Dedifferentiated amniotic fluid mesenchymal stem cell (primary cell): ENCODE measurements at regions not wholly inside any gene's neighbourhood (a gene's known extent, or its start where the extent isn't known, plus 50 kb on each side); places are given as distances from the start of the nearest gene placed in this dataset.

Source experiments
- DNase-seq: peaks from one replicate; pipeline ENCODE4 v3.0.0-alpha.2; 2016; ENCODE audit errors: extremely low spot score

DNA sequence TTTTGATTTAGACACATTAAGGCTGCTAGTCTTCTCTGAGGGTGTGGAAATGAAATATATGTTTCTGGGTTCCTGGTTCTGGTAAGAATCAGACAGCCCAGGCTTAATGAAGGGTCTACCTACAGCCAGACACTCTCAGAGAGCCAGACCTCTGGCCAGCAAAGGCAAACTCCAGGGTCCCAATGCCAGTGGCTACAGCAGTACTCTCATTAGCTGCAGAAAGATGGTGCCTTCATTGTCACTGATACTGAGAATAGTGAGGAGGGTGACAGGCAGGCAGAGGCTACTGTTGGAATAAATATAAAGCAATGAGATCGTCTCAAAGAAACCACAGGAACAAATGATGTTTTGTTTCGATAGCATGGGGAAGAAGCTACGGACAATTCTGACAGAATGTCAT is 437.6 kb downstream of the GPM6A start:
- no peak for DNase-seq

DNA sequence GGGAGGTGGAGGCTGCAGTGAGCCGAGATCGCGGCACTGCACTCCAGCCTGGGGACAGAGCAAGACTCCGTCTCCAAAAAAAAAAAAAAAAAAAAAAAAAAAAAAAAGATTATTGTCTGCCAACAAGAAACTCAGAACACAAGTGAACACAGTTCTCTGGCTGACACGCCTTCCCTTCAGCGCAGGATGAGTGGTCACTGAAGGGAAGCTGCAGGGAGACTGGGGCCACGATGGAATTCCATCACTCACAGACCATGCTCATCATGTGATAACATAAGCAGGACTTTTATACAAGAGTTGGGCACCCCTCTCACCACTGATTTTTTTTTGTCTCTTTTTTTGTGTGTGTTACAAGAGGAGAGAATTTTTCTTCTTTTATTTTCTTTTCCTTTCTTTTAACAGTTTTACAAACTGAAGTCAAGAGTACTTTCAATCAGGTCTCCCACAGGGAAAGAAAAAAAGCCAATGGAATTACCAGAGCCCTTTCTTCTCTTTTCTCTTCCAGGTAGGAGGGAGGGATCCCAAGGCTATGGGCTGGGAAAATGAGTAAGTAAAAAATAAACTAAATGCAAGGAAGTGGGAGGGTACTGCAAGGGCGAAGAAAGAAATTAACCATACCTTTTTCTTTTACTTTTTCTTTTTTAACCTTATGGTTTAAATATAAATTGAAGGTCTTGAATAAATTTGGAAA is 435.6 kb downstream of the GPM6A start:
- no peak for DNase-seq

DNA sequence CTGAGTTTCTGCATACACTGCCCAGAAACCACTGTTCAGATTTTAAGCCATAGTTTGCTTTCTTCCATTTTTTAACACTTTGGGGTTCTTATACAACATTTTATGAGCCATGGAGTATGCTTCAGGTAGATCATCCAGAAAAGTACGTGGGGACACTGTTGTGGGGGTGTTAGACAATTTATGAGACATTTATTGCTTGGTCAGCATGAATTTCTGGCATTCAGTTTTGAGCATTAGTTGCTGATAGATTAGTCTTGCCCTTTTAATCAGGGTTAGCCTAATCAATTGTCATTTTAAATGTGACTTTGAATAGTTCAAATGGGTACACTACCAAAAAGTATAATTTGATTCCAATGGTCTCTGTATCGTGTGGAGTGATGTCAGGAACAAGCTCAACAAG is 434.9 kb downstream of the GPM6A start:
- no peak for DNase-seq

DNA sequence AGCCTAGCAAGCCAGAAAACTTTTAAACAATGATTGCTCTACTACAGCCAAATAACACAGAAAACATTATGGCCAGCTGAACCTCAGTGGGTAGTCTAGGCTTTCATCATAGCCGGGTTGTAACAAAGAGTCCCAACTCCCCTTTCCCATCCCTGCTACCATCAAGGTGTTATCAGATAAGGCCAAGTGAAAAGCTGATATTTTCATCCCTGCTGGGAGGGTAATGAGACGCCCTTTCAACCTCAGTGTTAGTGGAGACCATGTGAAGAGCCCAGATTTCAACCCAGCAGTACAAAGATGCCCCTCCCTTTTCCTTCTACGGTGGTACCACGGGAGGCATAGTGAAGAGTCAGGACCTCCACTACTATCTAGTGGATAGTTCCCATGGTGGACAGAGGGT is 433.7 kb downstream of the GPM6A start:
- no peak for DNase-seq

DNA sequence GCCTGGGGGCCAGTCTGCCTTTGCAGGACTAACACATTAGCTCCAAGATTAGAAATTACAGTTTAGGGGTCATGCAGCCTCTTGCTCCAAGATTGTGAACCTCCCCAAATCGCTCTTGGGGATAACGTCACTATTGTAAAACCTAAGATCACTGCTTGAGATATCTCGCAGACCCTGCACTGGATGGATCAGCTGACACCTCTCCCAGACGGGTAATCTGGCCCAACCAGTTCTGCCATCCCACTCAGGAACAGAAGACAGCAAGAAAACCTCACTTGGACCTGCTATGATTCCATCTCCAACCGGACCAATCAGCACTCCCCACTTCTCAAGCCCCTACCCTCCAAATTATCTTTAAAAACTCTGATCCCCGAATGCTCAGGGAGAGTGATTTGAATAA is 431.2 kb downstream of the GPM6A start:
- DNase-seq = no peak

DNA sequence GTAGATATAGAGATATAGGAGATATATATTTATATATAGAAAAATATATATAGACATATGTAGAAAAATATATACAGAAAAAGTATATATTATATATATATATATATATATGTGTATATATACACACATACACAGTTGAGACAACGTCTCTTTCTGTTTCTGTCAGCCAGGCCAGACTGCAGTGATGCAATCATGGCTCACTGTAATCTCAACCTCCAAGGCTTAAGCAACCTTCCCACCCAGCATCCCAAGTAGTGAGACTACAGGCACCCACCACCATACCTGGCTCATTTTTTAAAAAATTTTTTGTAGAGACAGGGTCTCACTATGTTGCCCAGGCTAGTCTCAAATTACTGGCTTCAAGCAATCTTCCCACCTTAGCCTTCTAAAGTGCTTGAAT is 426.3 kb downstream of the GPM6A start:
- DNase-seq = no peak

DNA sequence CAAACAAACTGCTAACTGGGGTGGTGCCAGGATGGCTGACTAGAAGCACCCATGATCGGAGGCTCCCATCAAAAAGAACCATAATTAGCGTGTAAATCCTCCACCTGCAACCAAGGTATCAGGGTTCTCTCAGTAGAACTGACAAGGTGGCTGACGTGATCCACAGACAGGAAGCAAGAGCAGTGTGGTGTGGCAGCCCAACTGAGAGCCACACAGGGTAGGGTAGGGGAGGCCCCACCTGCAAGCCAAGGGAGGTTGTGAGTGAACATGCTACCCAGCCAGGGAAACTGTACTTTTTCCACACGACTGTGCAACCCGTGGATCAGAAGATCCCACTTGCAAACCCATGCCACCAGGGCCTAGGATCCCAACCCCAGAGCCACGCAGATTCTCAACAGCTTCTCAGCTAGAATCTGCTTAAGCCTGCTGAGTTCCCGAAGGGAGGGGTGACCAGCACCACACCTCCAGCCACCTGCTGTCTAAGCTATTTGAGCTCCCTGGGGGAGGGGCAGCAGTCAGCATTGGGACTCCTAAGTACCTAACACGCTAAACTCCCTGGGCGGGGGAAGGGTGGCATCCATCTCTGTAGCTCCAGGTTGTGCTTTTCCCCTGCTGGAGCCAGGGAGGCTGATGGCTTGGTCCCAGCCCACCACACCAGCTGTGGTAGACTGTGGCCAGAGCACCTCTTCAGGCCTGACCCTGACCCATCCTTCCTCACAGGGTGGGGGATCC is 425.1 kb downstream of the GPM6A start:
- DNase-seq = no peak

DNA sequence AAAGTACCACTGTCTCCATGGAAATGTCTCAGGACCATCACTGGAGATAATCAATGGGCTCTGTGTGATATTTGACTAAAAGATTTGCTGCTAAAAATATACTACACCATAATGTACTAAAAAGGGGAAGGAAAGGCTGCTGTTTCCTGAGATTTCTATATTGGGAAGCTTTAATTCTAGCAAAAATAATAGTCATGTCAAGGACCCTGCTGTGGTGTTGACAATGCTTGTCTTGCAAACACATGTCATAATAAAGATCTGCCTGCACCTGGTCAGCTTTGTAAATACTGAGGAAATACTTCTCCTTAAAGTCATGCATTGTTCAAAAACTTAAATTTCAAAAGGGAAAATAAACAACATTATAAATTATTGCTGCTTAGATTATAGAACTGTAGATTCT is 417.9 kb downstream of the GPM6A start:
- DNase-seq = no peak

DNA sequence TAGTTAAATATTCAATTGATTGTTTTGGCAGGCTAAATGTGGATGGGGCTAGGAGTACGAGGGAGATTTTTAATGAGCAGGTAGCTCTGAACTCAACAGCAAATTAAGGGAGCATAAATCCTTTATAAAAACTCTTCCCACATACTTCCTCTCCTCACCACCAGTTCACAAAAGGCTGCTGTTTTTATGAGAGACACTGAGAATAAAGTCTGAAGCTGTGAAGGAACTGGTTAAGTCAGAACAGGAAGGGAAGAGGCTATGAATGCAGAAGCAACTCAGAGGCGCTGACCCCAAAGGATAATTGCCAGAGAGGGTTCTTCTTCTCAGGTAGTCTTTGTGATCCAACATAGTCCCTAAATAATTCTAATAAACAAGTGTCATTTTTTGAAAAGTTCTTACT is 406.1 kb downstream of the GPM6A start:
- no peak for DNase-seq

DNA sequence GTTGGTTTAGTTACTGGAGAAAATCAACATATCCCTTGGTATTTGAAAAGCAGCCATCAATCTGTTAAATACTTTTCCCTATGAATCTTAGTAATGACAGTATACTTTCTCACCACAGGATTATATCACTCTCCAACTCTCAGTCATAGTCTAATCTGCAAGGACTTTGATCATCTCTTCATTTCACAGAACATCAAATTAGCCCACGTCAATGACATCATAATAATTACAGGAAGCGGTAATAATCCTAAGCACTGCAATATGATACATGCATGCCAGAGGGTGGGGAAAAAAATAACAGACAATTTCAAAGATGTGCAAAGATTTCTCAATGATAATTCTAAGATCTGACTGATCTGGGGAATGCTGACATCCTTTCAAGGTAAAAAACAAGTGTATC is 404.1 kb downstream of the GPM6A start:
- DNase-seq = no peak

DNA sequence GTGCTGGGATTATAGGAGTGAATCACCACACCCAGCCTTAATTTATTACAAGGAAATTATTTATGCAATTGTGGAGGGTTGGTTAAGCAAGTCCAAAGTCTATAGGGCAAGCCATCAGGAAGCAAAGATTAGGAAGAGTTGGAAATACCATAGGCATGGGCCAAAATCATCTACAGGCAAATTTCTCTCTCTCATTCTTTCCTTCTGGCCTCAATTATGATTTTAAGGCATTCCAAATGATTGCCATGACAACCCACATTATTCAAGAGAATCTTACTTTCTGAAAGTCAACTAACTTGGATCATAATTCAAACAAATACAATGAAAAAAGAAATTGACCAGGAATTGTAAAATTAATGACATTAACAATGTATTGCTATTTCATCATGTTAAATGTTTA is 400.8 kb downstream of the GPM6A start:
- peak; percentile 65 for DNase-seq

DNA sequence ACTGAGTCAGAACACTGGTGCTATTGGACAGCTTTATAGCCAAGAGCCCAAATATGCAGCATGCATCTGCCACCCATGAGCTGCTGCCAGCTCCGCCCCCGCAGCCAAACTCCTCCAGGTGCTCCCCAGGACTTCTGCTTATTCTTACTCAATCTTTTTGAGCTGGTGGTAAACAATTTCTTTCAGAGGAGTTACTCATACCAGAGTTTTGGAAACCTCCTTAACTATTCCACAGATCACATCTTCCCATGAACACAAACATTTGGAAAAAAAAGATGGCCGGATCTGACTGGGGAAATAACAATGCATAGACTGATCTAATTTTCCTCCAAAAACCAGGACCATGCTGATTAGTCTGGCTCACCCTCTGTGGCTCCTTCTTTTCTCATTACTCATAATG is 399.9 kb downstream of the GPM6A start:
- no peak for DNase-seq

DNA sequence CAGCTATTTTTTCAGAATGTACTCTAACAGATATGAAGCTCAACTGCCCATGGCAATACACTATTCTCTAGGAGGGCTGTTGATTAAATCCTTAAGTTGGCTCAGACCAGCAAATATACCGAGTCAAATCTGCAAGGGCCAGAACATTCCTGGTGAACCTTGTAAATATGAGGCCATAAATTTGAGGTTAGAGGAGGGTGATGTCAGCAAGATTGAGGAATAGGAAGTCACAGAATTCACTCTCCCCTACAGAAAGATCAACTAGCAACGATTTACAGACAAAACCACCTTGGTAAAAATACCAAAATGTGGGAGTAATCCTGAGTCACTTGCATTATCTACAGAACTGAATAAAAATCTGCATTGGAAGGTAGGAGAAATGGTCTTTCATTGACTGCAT is 399.3 kb downstream of the GPM6A start:
- DNase-seq = no peak

DNA sequence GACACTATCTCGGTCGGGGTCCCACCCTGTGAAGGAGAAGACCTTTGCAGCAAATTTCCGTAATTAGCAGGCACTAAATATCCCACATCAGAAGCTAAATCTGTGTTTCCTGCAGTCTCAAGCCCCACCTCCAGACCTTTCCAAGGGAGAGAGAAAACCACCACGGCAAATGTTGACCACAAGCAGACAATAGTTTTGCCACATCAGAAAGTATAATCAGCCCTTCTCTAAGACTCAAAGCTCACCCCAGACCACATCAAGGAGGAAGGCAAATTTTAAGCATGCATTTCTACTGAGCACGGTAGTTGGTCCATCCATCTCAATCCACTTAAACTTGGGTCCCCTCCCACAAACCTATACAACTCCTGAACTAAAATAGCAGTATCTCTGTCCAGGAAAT is 398.5 kb downstream of the GPM6A start:
- DNase-seq = no peak

DNA sequence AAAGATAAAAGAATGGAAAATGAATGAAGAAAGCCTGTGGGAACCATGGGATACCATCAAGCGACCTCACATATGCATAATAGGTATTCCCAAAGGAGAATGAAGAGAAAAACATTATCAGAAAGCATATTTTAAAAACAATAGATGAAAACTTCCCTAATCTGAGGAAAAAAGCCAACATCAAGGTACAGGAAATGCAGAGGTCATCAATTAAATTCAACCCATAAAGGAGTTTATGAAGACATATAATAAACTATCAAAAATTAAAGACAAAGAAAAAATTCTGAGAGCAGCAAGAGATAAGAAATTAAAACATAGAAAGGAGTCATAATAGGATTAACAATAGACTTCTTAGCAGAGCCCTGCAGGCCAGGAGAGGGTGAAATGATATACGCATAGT is 397.5 kb downstream of the GPM6A start:
- no peak for DNase-seq

DNA sequence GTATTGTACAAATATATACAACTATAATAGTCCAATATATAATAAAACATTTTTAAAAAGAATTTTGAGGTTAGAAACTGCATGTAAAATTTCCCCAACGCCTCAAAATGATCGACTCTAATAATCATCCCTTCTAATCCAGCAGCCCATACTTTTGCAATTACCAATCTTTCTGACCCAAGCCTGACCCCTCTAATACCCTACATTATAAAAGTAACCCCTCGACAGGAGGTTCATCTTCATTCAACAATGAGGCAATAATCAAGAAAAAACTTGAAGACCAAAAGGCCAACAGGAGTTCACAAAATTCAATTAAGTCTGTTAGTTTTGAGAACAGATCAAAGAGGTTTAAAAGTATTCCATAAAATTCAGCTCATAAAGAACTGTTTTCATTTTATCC is 393.5 kb downstream of the GPM6A start:
- DNase-seq = no peak

DNA sequence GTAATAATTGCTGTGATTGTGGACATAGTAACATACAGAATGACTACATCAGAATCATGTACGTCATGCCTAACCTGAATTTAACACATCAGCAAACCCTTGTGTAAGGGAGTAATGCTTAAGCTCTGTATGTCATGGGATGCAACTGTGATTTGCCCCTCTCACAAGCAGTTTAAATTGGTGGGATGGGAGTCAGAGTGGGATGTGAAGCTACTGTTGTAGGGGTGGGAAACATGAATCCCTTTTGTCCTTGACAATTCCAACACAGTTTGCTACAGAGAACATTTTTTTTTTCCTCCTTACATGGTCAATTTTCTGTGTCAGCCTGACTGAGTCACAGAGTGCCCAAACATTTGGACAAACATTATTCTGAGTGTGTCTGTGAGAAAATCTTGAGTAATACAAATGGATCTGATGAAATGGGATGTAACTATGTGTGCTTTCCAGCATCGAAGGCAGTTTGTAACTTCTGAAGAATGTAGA is 392.8 kb downstream of the GPM6A start:
- peak; percentile 100 for DNase-seq

DNA sequence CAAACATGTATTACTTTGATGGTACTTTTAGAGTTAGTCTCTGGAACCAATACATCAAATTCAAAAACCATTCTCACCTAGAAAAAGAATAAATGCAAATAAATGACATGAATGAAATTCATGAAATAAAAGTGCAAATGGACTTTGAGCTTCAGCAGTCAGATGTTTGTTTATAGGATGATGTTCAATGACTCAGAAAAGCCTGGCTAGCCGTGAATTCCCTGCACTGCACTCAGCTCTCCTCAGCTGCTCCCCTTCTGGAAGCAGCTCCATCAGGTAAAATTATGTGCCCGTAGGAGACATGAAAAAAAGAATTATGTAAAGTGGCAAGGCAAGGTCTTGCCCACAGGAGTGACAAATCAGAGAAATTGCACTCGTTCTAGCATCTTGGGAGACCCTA is 390.6 kb downstream of the GPM6A start:
- DNase-seq = peak; percentile 51

DNA sequence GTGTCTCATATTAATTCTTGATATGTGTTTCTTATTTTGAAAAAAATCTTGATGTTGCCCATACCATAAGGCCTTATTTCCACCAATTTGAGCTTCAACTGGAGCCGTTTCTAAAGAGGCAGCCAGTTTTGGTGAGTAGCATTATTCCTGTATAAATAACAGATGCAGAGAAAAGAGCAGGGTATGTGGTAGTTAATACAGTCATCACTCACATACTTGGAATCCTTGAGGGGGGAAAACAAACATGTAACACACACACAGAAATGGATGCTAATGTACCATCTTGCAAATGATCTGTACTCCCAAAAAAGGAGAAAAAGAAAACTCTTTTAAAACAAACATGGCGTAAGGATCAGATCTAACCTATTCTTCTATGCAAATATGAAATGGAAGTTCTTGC is 389.7 kb downstream of the GPM6A start:
- DNase-seq = peak; percentile 40

DNA sequence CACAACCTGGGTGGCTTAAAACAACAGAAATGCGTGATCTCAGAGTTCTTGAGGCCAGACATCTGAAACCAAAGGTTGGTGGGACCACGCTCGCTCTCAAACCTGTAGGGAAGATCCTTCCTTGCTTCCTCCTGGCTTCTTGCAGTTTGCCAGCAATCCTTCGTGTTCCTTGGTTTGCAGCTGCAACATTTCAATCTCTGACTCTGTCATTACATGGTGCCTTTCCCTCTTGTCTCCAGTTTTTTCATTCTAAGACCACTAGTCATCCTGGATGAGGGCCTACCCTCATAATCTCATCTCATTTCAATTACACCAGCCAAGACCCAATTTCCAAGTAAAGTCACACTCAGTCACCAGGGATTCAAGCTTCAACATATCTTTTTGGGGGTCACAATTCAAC is 388.0 kb downstream of the GPM6A start:
- no peak for DNase-seq

DNA sequence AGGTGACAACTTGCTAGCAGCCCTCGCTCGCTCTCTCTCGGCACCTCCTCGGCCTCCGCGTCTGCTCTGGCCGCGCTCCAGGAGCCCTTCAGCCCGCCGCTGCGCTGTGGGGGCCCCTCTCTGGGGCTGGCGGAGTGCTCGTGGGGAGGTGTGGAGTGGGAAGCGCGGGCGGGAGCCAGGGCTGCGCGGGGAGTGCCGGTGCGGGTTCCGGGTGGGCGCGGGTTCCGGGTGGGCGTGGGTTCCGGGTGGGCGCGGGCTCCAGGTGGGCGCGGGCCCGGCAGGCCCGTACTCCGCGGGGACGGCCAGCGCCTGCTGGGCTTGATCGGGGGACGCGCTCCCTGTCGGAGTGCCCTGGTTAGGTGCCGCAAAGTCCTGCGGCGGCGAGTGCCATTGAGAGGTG is 384.3 kb downstream of the GPM6A start:
- no peak for DNase-seq

DNA sequence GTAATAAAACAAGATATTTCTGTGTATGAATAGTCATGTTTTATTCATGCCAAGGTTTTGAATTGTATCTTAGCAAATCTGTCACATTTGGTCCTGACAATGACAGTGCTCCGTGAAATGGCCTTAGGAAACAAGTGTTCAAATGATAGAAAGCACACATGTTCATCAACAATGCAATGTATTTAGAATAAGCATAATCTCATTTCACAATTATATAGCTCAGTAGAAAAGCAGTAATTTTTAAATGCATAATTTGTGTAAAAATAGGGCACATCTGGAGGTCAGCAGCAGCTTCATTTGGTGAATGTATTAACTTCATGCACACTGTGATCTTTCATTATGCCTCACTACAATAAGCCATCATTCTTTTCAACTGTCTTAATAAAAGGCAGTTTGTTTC is 380.4 kb downstream of the GPM6A start:
- no peak for DNase-seq

DNA sequence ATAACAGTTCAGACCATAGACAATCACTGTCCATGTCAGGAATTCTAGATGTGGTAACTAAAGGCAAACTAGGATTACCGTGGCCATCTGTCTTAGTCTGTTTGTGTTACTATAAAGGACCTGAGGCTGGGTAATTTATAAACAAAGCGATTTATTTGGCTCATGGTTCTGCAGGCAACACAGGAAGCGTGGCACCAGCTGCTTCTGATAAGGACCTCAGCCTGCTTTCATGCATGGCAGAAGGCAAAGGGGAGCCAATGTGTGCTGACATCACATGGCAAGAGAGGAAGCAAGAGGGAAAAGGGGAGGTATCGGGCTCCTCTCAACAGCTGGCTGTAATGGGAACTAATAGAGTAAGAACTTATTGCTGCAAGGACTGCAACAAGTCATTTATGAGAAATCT is 376.7 kb downstream of the GPM6A start:
- no peak for DNase-seq

DNA sequence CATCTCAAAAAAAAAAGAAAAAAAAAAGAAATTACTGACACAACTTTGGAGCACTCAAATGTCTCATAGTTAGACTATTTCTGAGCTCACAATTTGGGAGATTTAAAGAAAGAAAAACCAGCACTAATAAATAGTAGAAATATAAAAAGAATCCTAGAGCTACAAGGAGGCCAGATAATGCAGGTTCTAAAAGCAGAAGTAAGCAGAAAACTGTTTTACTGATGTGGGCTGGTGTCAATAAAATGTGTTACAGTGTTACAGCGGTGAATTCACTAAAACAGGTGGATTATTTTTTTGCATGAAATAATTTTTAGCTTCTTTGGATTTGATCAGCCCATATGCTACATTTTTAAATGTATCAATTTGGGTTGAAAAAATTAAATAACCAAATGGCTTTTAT is 375.9 kb downstream of the GPM6A start:
- DNase-seq = no peak
